ENCODE measurements at regions not wholly inside any gene's neighbourhood (a gene's known extent, or its start where the extent isn't known, plus 50 kb on each side); places are given as distances from the start of the nearest gene placed in this dataset.

GRCh38 chr4:13084210-13084609 is 399.9 kb downstream of the RAB28 start:
- no peak for TF ChIP-seq CTCF (conservative IDR thresholded peaks at IDR 0.05 in 1 of 2, IDR thresholded peaks at IDR 0.05 in 1 of 2; ENCODE audit: extremely low read depth in 1 of 2, insufficient read depth in 1 of 2, low read depth in 1 of 2, low read length in 2 of 2)
- no peak for TF ChIP-seq EZH2 (IDR thresholded peaks at IDR 0.05; ENCODE audit: borderline replicate concordance, low read length)
